ENCODE measurements at regions not wholly inside any gene's neighbourhood (a gene's known extent, or its start where the extent isn't known, plus 50 kb on each side); places are given as distances from the start of the nearest gene placed in this dataset.

- no peaks in the 10 kb centered on the region for H3K36me3 ChIP-seq (ENCODE audit: insufficient read depth)
- H3K27me3 ChIP-seq (ENCODE audit: insufficient read depth) = no peaks in the 10 kb centered on the region
- H3F3A ChIP-seq (replicated peaks; ENCODE audit: low read depth) = no peaks in the 10 kb centered on the region
- H3K4me1 Mint-ChIP-seq = peaks cover 18% of the 10 kb centered on the region
- H3K9me2 ChIP-seq (ENCODE audit: insufficient read depth) = no peaks in the 10 kb centered on the region
- H3K27me3 Mint-ChIP-seq (ENCODE audit: insufficient read depth, low read depth, poor library complexity) = peaks cover 3% of the 10 kb centered on the region
- ATAC-seq (no peak), DNase-seq (ENCODE audit: low spot score) (no peak)
- TF ChIP-seq, protein P1, sequence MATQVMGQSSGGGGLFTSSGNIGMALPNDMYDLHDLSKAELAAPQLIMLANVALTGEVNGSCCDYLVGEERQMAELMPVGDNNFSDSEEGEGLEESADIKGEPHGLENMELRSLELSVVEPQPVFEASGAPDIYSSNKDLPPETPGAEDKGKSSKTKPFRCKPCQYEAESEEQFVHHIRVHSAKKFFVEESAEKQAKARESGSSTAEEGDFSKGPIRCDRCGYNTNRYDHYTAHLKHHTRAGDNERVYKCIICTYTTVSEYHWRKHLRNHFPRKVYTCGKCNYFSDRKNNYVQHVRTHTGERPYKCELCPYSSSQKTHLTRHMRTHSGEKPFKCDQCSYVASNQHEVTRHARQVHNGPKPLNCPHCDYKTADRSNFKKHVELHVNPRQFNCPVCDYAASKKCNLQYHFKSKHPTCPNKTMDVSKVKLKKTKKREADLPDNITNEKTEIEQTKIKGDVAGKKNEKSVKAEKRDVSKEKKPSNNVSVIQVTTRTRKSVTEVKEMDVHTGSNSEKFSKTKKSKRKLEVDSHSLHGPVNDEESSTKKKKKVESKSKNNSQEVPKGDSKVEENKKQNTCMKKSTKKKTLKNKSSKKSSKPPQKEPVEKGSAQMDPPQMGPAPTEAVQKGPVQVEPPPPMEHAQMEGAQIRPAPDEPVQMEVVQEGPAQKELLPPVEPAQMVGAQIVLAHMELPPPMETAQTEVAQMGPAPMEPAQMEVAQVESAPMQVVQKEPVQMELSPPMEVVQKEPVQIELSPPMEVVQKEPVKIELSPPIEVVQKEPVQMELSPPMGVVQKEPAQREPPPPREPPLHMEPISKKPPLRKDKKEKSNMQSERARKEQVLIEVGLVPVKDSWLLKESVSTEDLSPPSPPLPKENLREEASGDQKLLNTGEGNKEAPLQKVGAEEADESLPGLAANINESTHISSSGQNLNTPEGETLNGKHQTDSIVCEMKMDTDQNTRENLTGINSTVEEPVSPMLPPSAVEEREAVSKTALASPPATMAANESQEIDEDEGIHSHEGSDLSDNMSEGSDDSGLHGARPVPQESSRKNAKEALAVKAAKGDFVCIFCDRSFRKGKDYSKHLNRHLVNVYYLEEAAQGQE (IDR thresholded peaks at IDR 0.05; ENCODE audit: unreplicated experiment) = no peak
- TF ChIP-seq POLR2AphosphoS5 (IDR thresholded peaks at IDR 0.05; ENCODE audit: low read depth) (no peak), CTCF (conservative IDR thresholded peaks at IDR 0.05; ENCODE audit: low read depth in 2 of 2) (no peak), EZH2 (IDR thresholded peaks at IDR 0.05; ENCODE audit: low read depth, unreplicated experiment) (no peak), ZNF331 (CRISPR knock-in tag; IDR thresholded peaks at IDR 0.05; ENCODE audit: low read depth) (no peak), STAT1 (IDR thresholded peaks at IDR 0.05; ENCODE audit: unreplicated experiment) (no peak), CREB1 (CRISPR knock-in tag; IDR thresholded peaks at IDR 0.05; ENCODE audit: low read depth) (no peak), EZH2phosphoT487 (IDR thresholded peaks at IDR 0.05; ENCODE audit: unreplicated experiment) (no peak), JUNB (IDR thresholded peaks at IDR 0.05; ENCODE audit: unreplicated experiment) (no peak), ZNF114 (CRISPR knock-in tag; IDR thresholded peaks at IDR 0.05) (no peak), NANOG (IDR thresholded peaks at IDR 0.05; ENCODE audit: borderline replicate concordance) (no peak)
- TF ChIP-seq, protein P2, sequence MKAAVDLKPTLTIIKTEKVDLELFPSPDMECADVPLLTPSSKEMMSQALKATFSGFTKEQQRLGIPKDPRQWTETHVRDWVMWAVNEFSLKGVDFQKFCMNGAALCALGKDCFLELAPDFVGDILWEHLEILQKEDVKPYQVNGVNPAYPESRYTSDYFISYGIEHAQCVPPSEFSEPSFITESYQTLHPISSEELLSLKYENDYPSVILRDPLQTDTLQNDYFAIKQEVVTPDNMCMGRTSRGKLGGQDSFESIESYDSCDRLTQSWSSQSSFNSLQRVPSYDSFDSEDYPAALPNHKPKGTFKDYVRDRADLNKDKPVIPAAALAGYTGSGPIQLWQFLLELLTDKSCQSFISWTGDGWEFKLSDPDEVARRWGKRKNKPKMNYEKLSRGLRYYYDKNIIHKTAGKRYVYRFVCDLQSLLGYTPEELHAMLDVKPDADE (IDR thresholded peaks at IDR 0.05) = no peak
- TF ChIP-seq, protein P3, sequence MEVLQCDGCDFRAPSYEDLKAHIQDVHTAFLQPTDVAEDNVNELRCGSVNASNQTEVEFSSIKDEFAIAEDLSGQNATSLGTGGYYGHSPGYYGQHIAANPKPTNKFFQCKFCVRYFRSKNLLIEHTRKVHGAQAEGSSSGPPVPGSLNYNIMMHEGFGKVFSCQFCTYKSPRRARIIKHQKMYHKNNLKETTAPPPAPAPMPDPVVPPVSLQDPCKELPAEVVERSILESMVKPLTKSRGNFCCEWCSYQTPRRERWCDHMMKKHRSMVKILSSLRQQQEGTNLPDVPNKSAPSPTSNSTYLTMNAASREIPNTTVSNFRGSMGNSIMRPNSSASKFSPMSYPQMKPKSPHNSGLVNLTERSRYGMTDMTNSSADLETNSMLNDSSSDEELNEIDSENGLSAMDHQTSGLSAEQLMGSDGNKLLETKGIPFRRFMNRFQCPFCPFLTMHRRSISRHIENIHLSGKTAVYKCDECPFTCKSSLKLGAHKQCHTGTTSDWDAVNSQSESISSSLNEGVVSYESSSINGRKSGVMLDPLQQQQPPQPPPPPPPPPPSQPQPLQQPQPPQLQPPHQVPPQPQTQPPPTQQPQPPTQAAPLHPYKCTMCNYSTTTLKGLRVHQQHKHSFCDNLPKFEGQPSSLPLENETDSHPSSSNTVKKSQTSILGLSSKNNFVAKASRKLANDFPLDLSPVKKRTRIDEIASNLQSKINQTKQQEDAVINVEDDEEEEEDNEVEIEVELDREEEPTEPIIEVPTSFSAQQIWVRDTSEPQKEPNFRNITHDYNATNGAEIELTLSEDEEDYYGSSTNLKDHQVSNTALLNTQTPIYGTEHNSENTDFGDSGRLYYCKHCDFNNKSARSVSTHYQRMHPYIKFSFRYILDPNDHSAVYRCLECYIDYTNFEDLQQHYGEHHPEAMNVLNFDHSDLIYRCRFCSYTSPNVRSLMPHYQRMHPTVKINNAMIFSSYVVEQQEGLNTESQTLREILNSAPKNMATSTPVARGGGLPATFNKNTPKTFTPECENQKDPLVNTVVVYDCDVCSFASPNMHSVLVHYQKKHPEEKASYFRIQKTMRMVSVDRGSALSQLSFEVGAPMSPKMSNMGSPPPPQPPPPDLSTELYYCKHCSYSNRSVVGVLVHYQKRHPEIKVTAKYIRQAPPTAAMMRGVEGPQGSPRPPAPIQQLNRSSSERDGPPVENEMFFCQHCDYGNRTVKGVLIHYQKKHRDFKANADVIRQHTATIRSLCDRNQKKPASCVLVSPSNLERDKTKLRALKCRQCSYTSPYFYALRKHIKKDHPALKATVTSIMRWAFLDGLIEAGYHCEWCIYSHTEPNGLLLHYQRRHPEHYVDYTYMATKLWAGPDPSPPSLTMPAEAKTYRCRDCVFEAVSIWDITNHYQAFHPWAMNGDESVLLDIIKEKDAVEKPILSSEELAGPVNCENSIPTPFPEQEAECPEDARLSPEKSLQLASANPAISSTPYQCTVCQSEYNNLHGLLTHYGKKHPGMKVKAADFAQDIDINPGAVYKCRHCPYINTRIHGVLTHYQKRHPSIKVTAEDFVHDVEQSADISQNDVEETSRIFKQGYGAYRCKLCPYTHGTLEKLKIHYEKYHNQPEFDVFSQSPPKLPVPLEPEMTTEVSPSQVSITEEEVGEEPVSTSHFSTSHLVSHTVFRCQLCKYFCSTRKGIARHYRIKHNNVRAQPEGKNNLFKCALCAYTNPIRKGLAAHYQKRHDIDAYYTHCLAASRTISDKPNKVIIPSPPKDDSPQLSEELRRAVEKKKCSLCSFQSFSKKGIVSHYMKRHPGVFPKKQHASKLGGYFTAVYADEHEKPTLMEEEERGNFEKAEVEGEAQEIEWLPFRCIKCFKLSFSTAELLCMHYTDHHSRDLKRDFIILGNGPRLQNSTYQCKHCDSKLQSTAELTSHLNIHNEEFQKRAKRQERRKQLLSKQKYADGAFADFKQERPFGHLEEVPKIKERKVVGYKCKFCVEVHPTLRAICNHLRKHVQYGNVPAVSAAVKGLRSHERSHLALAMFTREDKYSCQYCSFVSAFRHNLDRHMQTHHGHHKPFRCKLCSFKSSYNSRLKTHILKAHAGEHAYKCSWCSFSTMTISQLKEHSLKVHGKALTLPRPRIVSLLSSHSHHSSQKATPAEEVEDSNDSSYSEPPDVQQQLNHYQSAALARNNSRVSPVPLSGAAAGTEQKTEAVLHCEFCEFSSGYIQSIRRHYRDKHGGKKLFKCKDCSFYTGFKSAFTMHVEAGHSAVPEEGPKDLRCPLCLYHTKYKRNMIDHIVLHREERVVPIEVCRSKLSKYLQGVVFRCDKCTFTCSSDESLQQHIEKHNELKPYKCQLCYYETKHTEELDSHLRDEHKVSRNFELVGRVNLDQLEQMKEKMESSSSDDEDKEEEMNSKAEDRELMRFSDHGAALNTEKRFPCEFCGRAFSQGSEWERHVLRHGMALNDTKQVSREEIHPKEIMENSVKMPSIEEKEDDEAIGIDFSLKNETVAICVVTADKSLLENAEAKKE (CRISPR knock-in tag; IDR thresholded peaks at IDR 0.05) = no peak
- no peak overlapping the region for H3K4me3 Mint-ChIP-seq
- H3K4me1 ChIP-seq (ENCODE audit: insufficient read depth) = peaks cover 7% of the 10 kb centered on the region; the same call in 1 of the 2 replicates
- H3K4me3 ChIP-seq = no peak overlapping the region
- H3K4me2 ChIP-seq = no peak overlapping the region
- H3K27ac ChIP-seq (ENCODE audit: low read depth) = no peak overlapping the region
- H3K79me2 ChIP-seq (replicated peaks; ENCODE audit: insufficient read depth) = no peaks in the 10 kb centered on the region
- no peaks in the 10 kb centered on the region for H3K9me3 Mint-ChIP-seq
- no peaks in the 10 kb centered on the region for H4K20me1 ChIP-seq (replicated peaks; ENCODE audit: insufficient read depth)
- H3K27ac Mint-ChIP-seq = no peak overlapping the region
- H3K36me3 Mint-ChIP-seq (ENCODE audit: low read depth) = no peaks in the 10 kb centered on the region
- H2AFZ ChIP-seq = no peak overlapping the region
These were observed 221.9 kb upstream of the SLC10A2 start for GRCh38 chr13:103288114-103288513.

Data from GM23338 (cell line).